IgD-negative memory B cell (primary cell): ENCODE measurements at regions not wholly inside any gene's neighbourhood (a gene's known extent, or its start where the extent isn't known, plus 50 kb on each side); places are given as distances from the start of the nearest gene placed in this dataset.
"Not testable (repeated sequence)": the region's sequence is repeated elsewhere in the genome, so short reads cannot be mapped to it uniquely, and the experiment has no call there.

Experiments used
- H3K27ac Mint-ChIP-seq, 3 donors: one replicate each; pipeline ENCODE4 v1.8.0; 2020 to 2022; ENCODE audit warnings: mild to moderate bottlenecking in 3 of 3, mixed read lengths in 3 of 3, moderate library complexity in 1 of 3
- H3K27me3 Mint-ChIP-seq: one replicate; pipeline ENCODE4 v1.8.0; 2021; ENCODE audit warnings: mixed read lengths
- H3K36me3 Mint-ChIP-seq: one replicate; pipeline ENCODE4 v1.8.0; 2020; ENCODE audit warnings: mild to moderate bottlenecking, mixed read lengths
- H3K4me1 Mint-ChIP-seq, 3 donors: one replicate each; pipeline ENCODE4 v1.8.0; 2020 to 2022; ENCODE audit warnings: mixed read lengths in 3 of 3, mild to moderate bottlenecking in 1 of 3
- H3K4me3 Mint-ChIP-seq, 4 donors: one replicate each; pipeline ENCODE4 v1.8.0; 2020 to 2022; ENCODE audit warnings: mild to moderate bottlenecking in 4 of 4, mixed read lengths in 4 of 4, moderate library complexity in 3 of 4
- H3K9me3 Mint-ChIP-seq, 3 donors: one replicate each; pipeline ENCODE4 v1.8.0; 2020 to 2021; ENCODE audit warnings: mixed read lengths in 3 of 3, mild to moderate bottlenecking in 1 of 3

- no peaks in the 10 kb centered on the region for H3K27me3 Mint-ChIP-seq
- H3K36me3 Mint-ChIP-seq, result no peaks in the 10 kb centered on the region
- no peak overlapping the region for H3K27ac Mint-ChIP-seq
- no peaks in the 10 kb centered on the region for H3K4me1 Mint-ChIP-seq
- H3K4me3 Mint-ChIP-seq, result no peak overlapping the region
- peaks cover 3 to 18% (median 4%) of the 10 kb centered on the region in 3 donors for H3K9me3 Mint-ChIP-seq
Observed at GRCh38 chr10:20674926-20675325, 222.2 kb downstream of the NEBL start.

DNA sequence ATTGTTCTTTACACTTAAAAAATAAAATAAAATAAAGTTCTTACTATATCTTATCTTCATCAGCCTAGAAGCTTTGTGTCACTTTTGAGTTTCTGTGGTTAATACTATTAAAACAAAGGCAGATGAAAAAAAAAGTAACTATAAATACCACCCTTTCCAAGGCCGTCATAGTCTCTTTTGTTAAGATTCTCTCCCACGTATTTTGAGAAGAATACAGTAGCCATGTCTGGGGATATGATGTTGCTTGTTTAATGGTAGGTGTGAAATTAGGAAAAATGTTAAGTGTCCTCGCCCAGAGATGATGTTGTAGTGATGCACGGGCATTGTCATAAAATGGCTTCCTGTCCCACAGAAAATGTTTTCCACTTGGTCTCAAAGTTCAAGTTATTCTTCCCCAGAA is 223.9 kb downstream of the NEBL start:
- no peaks in the 10 kb centered on the region for H3K27me3 Mint-ChIP-seq

DNA sequence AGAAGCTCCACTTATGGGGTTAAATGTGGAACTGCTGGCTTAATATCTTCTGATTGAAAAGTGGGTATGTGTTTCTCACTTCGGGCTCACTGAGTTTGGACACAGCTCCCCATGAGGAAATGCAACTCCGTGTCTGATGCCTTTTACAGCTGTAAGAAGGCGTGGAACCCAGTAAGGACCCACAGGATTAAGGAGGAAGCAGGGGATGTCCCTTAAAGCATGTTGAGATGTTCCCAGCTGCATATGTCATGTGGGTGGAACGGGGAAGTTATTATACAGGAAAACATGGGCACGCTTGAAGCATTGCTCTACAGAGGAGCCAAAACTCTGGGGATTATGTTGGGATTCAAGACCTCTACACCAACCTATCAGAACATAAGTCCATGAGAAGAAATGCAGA is 224.4 kb downstream of the NEBL start:
- Mint-ChIP-seq H3K4me3 (no peak overlapping the region), H3K9me3 (peaks cover 1 to 15% (median 4%) of the 10 kb centered on the region in 3 donors), H3K27ac (no peak overlapping the region), H3K4me1 (no peaks in the 10 kb centered on the region), H3K36me3 (no peaks in the 10 kb centered on the region), H3K27me3 (no peaks in the 10 kb centered on the region)

More for the DNA sequence above, 223.9 kb downstream of the NEBL start:
- Mint-ChIP-seq H3K27ac (no peak overlapping the region), H3K9me3 (peaks cover 1 to 11% (median 4%) of the 10 kb centered on the region in 3 donors), H3K36me3 (no peaks in the 10 kb centered on the region), H3K4me3 (no peak overlapping the region), H3K4me1 (no peaks in the 10 kb centered on the region)

- Mint-ChIP-seq H3K4me1 (no peaks in the 10 kb centered on the region), H3K36me3 (no peaks in the 10 kb centered on the region), H3K9me3 (peaks cover 1 to 17% (median 4%) of the 10 kb centered on the region in 3 donors), H3K4me3 (no peak overlapping the region), H3K27me3 (no peaks in the 10 kb centered on the region), H3K27ac (no peak overlapping the region)
Observed at GRCh38 chr10:20670579-20670978, 226.5 kb downstream of the NEBL start.

DNA sequence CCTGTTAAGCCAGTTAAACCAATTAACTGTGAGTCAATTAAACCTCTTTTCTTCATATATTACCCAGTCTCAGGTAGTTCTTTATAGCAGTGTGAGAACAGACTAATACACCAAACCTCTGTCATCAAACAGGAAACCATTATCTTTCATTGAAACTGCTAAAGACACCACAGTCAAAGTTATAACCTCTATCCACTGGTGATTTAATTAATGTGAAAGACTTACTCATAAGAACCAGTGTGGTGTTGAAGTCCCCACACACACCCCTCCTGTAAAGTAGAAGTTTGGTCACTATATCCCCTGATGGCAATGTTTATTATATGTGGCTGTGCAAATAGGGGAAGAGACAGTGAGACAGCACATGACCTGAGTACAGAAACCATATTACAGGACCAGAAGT is 228.1 kb downstream of the NEBL start:
- H3K36me3 Mint-ChIP-seq, result no peaks in the 10 kb centered on the region
- H3K9me3 Mint-ChIP-seq, result peaks cover 1 to 10% (median 4%) of the 10 kb centered on the region in 3 donors
- H3K4me1 Mint-ChIP-seq, result no peaks in the 10 kb centered on the region
- no peak overlapping the region for H3K4me3 Mint-ChIP-seq
- no peak overlapping the region for H3K27ac Mint-ChIP-seq
- no peaks in the 10 kb centered on the region for H3K27me3 Mint-ChIP-seq

DNA sequence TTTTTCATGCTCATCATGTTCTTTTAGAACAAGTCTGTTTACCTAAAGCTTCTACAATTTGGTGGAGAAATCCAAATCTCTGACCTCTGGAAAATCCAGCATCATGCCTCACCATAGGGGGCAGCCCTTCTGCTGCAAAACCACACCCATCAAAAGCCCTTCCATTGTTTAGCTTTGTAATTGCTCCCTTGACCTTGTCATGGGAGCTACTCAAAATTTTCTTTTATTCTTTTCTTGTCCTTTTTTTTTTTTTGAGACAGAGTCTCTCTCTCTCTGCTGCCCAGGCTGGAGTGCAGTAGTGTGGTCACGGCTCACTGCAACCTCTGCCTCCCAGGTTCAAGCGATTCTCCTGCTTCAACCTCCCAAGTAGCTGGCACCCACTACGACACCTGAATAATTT is 234.4 kb downstream of the NEBL start:
- Mint-ChIP-seq H3K36me3 (no peaks in the 10 kb centered on the region), H3K9me3 (peaks cover 2 to 6% (median 5%) of the 10 kb centered on the region in 3 donors), H3K4me1 (no peaks in the 10 kb centered on the region), H3K27me3 (no peaks in the 10 kb centered on the region), H3K4me3 (no peak overlapping the region), H3K27ac (no peak overlapping the region)

DNA sequence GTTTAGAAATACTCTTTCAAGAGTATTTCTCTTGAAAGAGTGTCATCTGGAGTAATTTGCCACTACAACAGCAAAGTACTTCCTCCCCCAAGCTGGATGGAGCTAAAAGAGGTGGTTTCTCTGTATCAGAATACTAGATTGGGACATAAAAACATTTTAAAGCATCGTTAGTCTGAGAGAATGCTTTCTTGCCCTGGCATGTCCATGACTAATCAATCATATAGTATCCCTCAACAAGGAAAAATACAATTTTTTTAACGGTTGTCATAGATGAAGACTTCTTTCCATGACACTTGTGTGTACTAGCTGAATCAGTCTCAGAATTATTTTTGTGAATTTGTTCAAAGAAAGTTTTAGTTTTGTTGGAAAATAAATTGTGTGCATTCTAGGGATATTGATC is 237.9 kb downstream of the NEBL start:
- no peaks in the 10 kb centered on the region for H3K36me3 Mint-ChIP-seq
- no peak overlapping the region for H3K27ac Mint-ChIP-seq

GRCh38 chr10:20658158-20658557 is 239.0 kb downstream of the NEBL start:
- no peak overlapping the region for H3K4me3 Mint-ChIP-seq
- H3K4me1 Mint-ChIP-seq, result no peaks in the 10 kb centered on the region
- H3K27me3 Mint-ChIP-seq, result no peaks in the 10 kb centered on the region
- no peaks in the 10 kb centered on the region for H3K36me3 Mint-ChIP-seq
- H3K27ac Mint-ChIP-seq, result no peak overlapping the region
- H3K9me3 Mint-ChIP-seq, result peaks cover 2 to 8% (median 5%) of the 10 kb centered on the region in 3 donors

More for the DNA sequence above, 237.9 kb downstream of the NEBL start:
- Mint-ChIP-seq H3K27me3 (no peaks in the 10 kb centered on the region), H3K4me1 (no peaks in the 10 kb centered on the region), H3K9me3 (peaks cover 2 to 8% (median 5%) of the 10 kb centered on the region in 3 donors), H3K4me3 (no peak overlapping the region)

DNA sequence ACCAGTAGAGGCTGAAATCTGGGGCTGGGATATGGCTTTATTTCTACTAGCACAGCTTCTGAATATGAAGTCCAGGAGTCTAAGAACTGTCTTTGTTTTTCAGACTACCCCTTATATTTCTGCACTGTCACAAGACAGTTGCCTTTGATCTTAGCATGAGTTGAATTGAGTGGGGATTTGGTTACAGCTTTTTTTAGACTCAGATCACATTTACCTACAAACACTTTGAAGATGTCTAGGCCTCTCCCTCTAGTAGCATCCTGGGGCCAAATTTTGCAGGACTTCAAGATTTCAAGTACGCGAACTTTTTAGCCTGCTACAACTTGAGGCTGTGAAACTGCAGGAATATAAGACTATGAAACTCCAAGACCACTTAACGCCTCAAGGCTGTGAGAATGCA is 240.2 kb downstream of the NEBL start:
- H3K27me3 Mint-ChIP-seq, result no peaks in the 10 kb centered on the region
- H3K9me3 Mint-ChIP-seq, result peaks cover 2 to 15% (median 5%) of the 10 kb centered on the region in 3 donors
- no peak overlapping the region for H3K27ac Mint-ChIP-seq
- H3K4me1 Mint-ChIP-seq, result no peaks in the 10 kb centered on the region
- H3K4me3 Mint-ChIP-seq, result no peak overlapping the region
- no peaks in the 10 kb centered on the region for H3K36me3 Mint-ChIP-seq

DNA sequence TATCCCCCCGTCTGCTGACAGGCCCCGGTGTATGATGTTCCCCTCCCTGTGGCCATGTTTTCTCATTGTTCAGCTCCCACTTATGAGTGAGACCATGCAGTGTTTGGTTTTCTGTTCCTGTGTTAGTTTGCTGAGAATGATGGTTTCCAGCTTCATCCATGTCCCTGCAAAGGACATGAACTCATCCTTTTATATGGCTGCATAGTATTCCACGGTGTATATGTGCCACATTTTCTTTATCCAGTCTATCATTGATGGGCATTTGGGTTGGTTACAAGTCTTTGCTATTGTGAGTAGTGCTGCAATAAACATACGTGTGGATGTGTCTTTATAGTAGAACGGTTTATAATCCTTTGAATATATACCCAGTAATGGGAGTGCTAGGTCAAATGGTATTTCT is 244.7 kb downstream of the NEBL start:
- H3K4me1 Mint-ChIP-seq, H3K27ac Mint-ChIP-seq, H3K4me3 Mint-ChIP-seq, H3K36me3 Mint-ChIP-seq, H3K27me3 Mint-ChIP-seq: not testable (repeated sequence)
- peaks cover 0 to 16% (median 10%) of the 10 kb centered on the region in 3 donors for H3K9me3 Mint-ChIP-seq

GRCh38 chr10:20648263-20648874 is 248.7 kb downstream of the NEBL start:
- Mint-ChIP-seq H3K4me3 (no peak overlapping the region), H3K27ac (no peak overlapping the region), H3K4me1 (no peaks in the 10 kb centered on the region)

GRCh38 chr10:20647756-20648155 is 249.4 kb downstream of the NEBL start:
- Mint-ChIP-seq H3K27me3 (no peaks in the 10 kb centered on the region), H3K36me3 (no peaks in the 10 kb centered on the region), H3K9me3 (peaks cover 3 to 11% (median 10%) of the 10 kb centered on the region in 3 donors), H3K4me1 (no peaks in the 10 kb centered on the region), H3K27ac (no peak overlapping the region), H3K4me3 (no peak overlapping the region)

More at GRCh38 chr10:20648263-20648874, 248.7 kb downstream of the NEBL start:
- H3K9me3 Mint-ChIP-seq, result peaks cover 3 to 12% (median 11%) of the 10 kb centered on the region in 3 donors
- no peaks in the 10 kb centered on the region for H3K27me3 Mint-ChIP-seq
- H3K36me3 Mint-ChIP-seq, result no peaks in the 10 kb centered on the region

- H3K4me1 Mint-ChIP-seq, result no peaks in the 10 kb centered on the region
- no peak overlapping the region for H3K27ac Mint-ChIP-seq
- H3K27me3 Mint-ChIP-seq, result no peaks in the 10 kb centered on the region
- H3K4me3 Mint-ChIP-seq, result no peak overlapping the region
- H3K36me3 Mint-ChIP-seq, result no peaks in the 10 kb centered on the region
- peaks cover under 1 to 4% (median 1%) of the 10 kb centered on the region in 3 donors for H3K9me3 Mint-ChIP-seq
Observed at GRCh38 chr10:20644421-20644820, 252.7 kb downstream of the NEBL start.

- H3K4me3 Mint-ChIP-seq, result no peak overlapping the region
- H3K27me3 Mint-ChIP-seq, result no peaks in the 10 kb centered on the region
- peaks cover 0 to 2% (median 0%) of the 10 kb centered on the region in 3 donors for H3K4me1 Mint-ChIP-seq
- peaks cover 2% of the 10 kb centered on the region for H3K36me3 Mint-ChIP-seq
- peaks cover 5 to 10% (median 9%) of the 10 kb centered on the region in 3 donors for H3K9me3 Mint-ChIP-seq
- no peak overlapping the region for H3K27ac Mint-ChIP-seq
Observed at GRCh38 chr10:20641605-20642004, 255.5 kb downstream of the NEBL start.

- peaks cover 3% of the 10 kb centered on the region for H3K36me3 Mint-ChIP-seq
Observed at GRCh38 chr10:20635570-20635969, 261.5 kb downstream of the NEBL start.

DNA sequence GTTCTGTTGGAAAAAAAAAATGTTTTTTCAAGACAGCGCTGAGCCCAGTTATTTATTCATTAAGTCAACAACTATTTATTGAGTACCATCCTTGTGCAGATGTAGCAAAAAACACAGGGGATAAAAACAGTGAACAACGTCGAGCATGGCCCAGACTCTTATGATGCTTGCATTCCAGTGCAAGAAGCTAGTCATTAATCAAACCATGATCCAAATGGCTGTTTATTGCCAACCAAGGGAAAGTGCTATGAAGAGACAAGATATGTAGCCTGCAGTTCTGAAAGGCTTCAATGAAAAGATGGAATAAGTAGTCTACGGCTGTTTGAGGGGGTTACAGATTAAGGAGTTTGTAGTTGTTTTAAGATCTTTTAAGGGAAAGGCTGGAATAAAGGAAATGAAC is 262.3 kb downstream of the NEBL start:
- H3K27me3 Mint-ChIP-seq, result no peaks in the 10 kb centered on the region
- peaks cover 0 to 2% (median 0%) of the 10 kb centered on the region in 3 donors for H3K4me1 Mint-ChIP-seq

More at GRCh38 chr10:20635570-20635969, 261.5 kb downstream of the NEBL start:
- Mint-ChIP-seq H3K9me3 (peaks cover 6 to 14% (median 7%) of the 10 kb centered on the region in 3 donors), H3K27me3 (no peaks in the 10 kb centered on the region), H3K4me3 (no peak overlapping the region), H3K4me1 (peaks cover 0 to 2% (median 0%) of the 10 kb centered on the region in 3 donors), H3K27ac (no peak overlapping the region)

More for the DNA sequence above, 262.3 kb downstream of the NEBL start:
- Mint-ChIP-seq H3K27ac (no peak overlapping the region), H3K36me3 (peaks cover 3% of the 10 kb centered on the region), H3K4me3 (no peak overlapping the region), H3K9me3 (peaks cover 6 to 14% (median 7%) of the 10 kb centered on the region in 3 donors)
